NCI-H1105 treated with DMSO at 0.1 percent for 48 hours (cell line): ENCODE measurements at regions not wholly inside any gene's neighbourhood (a gene's known extent, or its start where the extent isn't known, plus 50 kb on each side); places are given as distances from the start of the nearest gene placed in this dataset.

Experiments
- DNase-seq: peaks from one replicate; lab custom pipeline; 2025; lab: John Stamatoyannopoulos, UW

DNA sequence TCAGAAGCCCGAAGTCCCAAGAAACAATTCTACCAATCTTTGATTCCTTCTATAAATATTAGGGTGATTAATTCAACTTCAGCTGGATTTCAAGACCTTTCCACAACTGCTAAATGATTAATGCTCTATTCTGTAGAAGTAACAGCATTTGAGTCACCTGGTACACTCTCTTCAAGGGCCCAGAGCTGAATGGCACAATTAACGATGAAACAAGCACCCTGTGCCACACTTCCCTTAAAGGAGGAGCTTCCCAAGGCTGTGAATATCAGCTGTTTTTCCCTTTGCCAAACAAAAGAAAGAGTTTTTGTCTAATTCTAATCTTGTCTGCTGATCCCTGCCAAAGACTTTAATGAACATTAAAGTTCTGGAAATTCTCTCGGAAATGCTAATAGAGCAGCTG is 56.0 kb downstream of the BOD1L2 start:
- no peak for DNase-seq

DNA sequence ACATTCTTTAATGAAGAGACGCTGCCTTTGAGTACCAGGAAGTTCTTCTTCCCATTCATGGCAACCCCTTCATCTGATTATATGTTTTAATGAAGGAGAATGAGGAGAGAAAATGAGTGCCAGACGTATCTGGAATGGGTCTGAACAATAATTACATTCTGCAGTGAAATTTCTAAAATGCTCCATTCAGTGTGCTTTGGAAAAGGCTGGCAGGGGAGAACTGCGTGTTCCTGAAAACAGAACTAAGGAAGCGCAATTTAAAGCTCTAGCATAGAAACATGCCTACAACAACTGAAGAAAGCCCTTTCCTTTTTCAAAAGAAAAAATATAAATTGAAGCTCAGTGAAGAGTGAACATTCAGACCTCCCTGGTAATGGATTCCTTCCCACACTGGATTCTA is 58.8 kb downstream of the BOD1L2 start:
- no peak for DNase-seq

DNA sequence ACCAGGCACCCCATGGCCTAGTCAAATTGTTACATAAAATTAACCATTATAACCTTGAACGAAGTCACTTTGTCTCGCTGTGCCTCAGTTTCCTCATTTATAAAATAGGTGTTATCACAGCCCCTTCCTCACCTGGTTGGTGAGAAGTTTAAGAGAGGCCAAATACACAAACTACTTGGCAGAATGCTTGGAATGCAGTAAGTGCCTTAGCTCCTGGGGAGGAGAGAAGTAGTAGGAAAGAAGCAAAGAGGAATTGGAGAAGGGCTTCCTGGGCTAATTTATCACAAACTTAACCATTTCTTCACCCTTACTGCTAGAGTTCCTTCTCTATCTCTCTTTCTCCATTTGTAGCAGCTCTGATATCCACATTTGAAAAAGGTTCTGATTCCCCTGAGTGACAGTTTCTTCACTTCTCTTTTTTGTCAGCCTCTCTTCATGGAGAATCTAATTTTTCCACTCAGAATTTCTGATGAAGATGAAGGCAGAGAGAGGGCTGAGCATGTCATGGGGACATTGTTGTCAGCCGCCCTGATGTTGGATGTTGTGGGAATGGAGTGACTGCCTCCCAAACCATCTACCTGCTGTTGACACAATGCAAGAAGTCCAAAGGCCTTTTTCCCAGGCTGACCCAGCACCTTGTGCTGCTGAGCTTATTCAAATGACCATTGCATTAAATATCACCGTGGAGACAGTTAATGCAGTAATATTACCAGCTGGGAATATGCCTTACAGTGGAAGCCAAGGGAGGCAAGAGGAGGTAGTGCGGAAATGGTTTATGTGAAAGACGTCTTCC is 60.4 kb downstream of the BOD1L2 start:
- DNase-seq, result no peak

DNA sequence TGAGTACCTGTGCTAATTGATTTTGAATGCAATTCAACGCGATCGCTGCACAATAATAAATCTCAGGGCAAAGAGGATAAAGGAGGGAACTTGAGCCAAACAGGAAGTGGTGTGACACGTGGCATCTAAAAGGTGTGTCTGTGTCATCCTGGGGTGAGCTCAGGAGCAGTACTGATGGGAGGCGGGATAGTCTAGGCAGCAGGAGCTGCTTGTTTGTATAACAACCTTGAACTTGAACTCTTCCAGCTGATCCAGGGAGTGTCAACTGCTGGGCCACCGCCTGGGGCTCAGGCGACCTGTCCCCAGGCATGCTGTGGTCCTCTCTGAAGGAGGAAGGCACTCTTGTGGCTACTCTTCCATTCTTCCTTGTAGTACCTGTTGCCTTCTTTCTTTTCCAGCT is 61.2 kb downstream of the BOD1L2 start:
- DNase-seq, result no peak

DNA sequence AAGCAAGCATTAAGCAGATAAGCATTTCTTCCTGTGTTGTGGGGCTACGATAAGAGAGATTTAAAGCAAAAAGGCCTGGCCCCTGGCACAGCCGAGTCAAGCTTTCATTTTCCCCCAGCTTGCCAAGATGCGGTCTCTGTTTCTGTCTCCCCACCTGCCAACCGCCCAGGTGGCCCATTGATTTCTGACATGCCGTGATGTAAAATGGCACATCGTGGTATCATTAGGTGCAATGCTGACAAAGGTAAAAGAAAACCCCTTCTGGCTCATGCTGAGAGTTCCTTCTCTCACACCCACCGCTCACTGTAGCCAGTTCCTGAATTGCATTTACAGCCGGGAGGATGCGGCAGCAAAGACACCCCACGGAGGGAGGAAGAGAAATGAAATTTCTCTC is 62.8 kb downstream of the BOD1L2 start:
- no peak for DNase-seq

DNA sequence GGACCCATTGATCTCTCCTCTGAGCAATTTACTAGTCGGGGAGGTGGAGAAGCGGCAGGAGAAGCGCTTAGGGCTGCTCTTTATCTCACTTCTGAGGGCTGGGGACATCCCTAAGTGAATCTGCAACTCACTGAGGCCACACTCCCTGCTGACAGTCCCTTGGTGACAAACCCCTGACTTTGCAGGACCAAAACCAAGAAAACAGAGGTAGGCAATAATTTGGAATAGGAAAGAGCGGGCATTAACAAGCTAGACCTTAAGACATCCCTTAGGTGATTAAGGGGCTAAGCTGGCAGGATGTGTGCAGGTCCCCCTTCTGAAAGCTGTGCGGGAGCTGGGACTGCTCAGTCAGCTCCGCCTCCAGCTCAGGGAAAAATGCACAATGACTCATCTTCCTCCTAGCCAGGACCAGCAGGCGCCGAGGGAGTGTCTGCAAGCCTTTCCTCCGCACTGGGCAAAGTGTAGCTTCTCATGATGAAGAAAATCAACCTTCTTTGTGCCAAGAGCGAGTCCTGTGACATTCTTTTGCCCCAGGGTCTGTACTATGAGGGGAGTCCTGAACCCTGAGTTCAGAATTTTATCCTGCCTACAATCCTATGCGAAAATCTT is 63.3 kb downstream of the BOD1L2 start:
- no peak for DNase-seq

DNA sequence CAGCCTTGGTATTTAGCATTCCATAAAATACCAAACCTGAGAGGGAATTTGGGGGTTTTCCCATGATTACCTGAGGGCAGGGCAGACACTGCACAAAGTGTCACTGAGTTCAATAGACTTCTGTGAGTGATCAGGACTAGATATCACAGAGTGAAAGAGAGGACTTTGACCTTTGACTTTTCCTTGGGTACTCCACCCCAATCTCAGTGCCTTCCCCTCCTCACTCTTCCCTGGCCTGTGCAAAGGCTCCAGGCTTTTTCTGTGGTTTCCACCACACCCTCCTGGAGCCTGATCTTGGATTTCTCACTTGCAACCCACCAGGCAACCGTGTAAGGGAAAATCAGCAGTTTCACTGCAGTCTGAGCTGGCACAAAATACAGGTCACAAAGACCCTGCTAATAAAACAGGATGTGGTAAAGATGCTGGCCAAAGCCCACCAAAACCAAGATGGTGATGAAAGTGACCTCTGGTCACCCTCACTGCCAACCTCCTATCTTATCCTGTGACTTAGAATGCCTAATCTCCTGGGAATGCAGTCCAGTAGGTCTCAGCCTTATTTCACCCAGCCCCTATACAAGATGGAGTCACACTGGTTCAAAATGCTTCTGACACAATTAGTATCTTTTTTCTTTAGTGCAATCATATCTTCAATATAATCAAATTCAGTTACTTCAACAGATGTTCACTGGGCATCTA is 64.0 kb downstream of the BOD1L2 start:
- DNase-seq, result no peak

DNA sequence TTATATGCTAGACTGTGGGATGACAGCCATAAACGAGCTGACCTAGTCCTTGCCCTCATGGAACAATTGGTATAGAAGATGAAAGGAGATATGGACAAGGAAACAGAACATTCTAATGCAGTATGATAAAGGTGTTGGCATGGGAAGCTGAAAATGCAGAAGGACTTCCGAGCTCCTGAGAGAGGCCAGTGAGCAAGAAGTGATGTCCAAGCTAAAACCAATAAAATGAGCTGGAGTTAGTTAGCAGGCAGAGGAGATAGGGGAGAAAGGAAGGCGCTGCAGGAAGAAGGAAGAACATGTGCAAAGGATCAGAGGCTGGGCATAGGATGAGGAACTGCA is 64.5 kb downstream of the BOD1L2 start:
- no peak for DNase-seq

DNA sequence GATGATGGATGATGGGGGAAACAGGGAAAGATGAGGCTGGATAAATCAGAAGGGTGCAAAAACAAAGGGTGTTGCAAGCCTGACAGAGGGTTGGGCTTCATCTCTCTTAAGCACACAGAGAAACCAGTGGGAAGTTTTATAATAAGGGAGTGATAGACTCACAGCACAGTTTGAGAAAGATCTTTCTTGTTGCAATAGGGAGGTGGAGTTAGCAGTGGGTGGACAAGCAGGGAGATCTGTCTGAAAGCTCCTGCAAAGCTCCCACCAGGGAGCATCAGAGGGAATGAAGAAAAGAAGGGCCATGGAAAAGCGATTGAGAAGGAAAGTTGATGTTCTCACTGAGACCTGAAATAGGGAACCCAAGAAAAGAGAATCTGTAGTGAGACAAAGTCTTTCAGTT is 64.9 kb downstream of the BOD1L2 start:
- no peak for DNase-seq

DNA sequence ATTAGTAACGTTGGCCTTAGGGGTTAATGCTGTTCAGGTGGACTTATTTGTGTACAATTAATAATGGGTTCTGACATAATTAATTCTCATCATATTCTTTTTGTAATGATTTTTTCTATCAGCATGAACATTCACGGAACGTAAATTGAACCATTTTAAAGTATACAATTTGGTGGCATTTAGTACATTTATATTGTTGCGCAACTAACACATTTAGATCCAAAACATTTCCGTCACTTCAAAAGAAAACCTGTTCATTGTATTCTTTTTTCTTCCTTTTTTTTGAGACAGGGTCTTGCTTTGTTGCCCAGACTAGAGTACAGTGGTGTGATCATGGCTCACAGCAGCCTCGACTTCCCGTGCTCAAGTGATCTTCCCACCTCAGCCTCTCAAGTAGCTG is 65.8 kb downstream of the BOD1L2 start:
- DNase-seq, result no peak

DNA sequence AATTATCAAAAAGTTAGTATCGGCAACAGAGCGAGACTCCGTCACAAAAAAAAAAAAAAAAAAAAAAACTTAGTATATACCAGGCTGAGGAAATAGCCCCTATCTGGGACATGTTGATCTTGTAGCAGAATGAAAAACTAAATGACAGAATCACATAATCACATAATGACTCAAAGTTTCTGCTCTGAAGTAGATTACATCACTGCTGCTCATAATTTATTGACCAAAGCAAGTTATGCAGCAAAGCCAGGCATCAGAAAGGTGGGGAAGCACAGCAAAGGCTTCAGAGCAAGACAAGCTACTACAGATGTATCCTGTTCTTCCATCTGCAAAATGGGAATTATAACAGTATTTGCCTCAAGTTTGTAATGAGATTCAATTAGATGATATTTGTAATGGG is 68.1 kb downstream of the BOD1L2 start:
- DNase-seq, result no peak

DNA sequence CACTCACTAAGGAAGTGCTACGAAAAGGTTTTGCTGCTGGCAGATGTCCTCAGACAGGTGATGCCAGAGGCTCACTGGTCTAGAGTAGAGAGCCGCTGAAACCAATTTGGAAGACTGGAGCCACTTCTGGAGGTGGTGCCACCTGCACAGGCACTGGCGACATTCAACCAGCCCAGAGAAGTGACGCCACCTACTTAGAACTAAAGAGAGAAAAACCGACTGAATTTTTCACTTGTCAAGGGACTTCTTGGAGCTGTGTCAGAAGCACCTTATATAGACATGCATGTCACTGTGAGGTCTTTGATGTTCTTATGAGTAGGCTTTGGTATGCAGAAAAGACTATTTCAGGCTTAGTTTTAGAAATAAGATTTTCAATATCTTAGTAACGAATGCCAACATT is 71.4 kb downstream of the BOD1L2 start:
- no peak for DNase-seq

DNA sequence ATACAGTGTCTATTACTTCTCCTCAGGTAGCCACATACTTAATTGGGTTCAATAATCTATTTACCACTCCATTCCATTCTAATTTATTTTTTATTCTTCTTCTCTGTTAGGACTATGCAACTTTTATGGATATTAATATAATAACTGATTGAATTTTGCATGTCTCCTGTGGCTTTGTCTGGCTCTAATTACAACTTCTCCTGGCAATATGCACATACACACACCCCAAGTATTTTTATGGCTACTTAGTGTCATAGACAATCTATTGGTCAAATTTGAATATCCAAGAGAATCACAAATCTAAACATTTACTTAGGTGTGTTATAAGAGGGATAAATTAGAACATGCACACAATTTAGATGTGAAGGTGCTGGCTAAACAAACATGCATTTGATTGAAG is 73.1 kb downstream of the BOD1L2 start:
- DNase-seq, result no peak

DNA sequence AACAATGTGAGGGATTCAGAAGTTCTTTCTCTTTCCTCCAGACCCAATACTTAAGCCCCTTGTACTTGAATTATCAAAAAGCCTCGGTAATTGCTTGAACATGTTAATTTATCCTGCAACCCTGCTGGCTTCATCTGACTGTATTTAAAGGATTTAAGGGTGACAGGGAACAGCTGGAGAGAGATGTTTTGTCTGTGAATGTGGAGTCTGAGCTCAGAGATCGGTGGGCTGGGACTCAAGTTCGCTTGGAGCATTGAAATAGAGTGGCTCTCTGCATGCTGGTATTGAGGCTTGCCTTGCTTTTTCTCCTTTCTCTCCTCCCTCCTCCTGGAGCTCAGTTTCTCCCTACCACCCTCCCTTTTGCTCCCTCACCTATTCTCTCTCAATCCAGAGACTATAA is 73.6 kb downstream of the BOD1L2 start:
- DNase-seq, result no peak

DNA sequence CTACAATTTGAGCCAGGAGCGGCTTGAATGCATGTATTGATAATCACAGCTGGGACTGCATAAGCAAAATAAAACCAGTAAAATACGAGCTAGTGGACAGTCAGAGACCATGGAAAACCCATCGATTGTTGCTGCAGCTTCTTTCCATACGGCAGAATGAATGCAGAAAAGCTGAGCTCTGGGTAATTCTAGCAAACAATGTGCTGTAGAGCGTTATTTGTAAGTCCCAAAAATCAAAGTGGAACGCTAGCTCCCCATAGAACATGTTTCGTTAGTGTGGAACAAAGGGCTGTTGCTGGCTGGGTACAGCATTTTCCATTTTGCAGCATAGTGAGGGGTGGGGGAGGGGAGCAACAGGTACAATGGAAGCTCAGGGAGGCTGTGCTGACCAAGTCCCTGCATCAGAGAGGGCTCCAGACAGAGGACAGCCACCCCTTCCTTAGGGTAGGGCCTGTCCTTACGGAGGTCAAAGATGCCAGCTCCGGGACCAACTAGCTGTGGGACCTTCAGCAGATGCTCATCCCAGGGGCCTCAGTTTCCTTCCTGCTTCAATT is 74.1 kb downstream of the BOD1L2 start:
- no peak for DNase-seq

DNA sequence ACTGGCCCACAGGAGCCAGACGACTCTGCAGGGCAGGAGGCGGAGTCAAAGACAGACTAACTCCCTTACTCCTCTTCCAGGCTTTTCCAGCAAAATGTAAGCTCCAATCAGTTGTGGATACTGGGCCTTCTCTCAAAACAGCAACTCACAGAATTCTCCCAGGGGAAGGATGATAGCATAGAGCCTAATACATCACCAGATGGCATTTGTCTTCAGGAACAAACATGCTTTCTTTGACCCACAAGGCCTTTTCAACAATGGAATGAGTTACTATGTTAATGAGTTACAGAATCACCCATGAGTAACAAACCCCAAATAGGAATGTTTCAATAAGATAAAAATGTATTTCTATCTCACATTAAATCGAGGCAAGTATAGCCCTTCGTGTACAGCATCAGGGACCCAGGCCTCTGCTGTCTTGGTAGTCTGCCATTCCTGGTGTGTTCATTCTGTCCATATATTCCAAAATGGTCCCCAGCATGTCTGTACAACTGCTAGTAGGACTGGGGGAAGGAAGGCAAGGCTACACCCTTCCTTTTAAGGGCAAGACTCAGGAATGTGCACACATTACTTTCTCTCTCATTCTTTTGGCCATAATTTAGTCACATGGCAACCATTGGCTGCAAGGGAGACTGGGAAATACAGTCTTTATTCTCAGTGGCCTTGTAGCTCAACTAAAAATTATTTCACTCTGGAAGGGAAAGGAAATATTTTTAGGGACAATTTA is 76.4 kb downstream of the BOD1L2 start:
- DNase-seq, result no peak

DNA sequence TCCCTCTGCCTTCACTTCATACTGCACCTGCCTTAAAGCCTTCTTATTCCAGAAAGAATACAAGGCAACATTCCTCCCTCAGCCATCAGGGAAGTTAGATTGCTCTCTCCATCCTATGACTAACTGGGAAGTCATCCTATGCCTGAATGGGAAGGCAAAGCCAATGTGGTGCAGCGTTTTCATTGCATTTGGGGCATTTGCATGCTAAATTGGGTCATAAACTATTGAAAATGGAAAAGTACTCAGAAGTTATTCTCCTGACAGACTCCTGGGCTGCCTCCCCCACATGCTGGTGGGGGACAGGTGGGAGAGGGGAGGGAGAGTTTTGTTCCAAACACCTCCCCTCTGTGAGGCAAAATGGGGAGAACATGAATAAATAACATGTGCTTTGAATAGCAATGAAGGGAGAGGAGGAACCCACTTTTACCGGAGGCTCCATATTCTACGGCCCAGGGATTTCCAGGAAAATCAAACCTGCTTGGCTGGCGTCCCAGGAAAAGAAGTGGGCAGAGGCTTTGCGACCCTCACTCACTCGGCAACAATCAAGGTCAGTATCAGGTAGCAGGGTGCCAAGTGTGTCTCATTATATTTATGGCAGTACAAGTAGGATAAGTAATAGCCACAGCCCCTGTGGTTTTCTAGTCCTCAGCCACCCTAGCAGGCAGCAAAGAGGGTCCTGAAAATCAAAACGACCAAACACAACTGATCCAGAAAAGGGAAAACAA is 84.1 kb downstream of the BOD1L2 start:
- DNase-seq, result peak; percentile 7

DNA sequence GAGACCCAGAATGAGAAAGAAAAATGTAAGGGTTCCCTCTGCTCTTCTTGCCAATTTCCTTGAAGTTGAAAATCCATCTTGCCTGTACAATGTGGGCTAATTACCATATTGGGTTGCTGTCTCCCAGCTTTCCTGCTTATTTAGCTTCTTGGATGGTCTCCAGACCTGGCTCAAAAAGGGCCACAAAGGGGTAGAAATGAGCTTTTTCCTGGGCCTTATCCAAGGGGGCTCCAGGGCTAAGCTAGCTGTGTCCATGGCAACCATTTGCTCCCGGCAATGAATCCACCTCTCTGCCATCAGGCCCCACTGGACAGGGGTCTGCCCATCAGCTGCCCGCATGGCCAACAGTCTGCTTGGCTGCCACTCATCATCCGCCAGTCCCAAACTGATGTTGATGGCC is 85.0 kb downstream of the BOD1L2 start:
- no peak for DNase-seq

DNA sequence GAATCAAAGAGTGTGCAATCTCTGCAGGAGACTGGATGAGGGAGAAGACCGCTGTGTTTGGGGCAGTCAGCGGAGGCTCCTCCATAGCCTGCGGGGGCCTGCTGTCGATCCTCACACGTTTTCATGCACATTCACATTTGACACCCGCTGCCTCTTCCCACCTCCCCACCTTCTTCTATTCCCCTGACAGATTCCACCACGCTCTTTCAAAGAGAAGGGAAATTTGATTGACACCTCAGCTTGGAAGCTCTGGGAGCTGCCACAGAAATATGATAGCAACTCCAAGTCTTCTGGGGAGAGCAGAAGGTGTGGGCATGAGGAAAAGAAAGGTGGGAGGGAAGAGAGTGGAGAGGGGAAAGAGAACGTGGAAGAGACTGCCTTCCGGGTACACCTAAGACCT is 87.5 kb downstream of the BOD1L2 start:
- DNase-seq, result no peak

DNA sequence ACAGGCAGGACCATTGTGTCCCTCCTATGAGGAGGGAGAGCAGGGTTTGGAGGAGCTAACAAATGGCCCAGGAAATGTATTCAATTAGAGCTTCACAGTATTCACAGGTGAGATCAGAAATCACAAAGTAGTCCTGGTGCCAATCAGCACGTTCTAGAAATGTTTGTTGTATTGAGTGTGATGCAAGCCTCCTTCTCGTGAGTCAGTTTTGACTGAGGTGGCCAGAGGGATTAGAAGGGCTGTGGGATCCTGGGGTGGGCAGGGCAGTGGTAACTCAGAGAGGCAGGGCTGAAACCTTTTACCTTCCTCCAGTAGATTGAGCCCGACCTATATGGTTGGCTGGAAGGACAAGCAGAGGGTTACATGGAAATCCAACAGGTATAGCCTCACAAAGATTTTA is 95.0 kb downstream of the BOD1L2 start:
- DNase-seq, result no peak

DNA sequence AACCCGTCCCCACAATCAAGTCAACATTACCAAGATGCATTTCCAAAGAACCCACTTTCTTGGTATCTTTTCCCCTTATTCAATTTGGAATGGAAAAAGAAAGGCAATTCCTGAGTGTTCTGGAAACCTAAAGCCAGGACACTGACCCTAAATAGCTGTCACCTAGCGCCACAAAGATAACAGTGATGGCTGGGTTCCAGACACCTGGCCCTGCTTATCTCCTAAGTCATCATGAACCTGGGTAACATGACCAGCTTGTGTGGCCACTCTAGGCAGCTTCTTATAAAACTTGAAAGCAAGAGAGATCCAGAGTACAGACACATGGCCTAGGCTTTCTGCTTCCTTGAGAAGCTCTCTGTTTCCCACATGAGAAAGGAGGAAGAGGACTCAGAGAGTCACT is 95.4 kb downstream of the BOD1L2 start:
- DNase-seq, result no peak

DNA sequence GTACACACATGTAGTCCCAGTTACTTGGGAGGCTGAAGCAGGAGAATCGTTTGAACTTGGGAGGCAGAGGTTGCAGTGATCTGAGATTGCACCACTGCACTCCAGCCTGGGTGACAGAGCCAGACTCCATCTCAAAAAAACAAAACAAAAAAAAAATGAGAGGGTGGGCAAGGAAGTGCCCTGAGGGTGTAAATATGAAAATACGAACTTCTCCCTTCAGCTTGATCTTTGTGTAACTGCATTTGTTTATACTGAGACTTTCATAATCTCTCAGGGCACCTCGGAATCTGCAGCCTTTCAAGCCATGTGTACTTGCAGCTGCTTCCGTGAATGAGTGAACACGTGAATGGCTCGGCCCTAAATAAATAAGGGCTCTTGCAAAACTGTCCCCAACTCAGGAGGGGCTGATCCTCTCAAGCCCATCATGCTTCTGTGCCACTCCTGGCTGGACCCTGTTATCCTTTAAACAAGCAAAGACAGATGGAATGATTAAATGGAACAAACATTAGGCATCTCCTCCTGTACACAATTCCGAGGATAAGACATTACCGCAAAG is 96.8 kb downstream of the BOD1L2 start:
- DNase-seq, result no peak
